BJ (cell line): ENCODE measurements at regions not wholly inside any gene's neighbourhood (a gene's known extent, or its start where the extent isn't known, plus 50 kb on each side); places are given as distances from the start of the nearest gene placed in this dataset.
"Not testable (repeated sequence)": the region's sequence is repeated elsewhere in the genome, so short reads cannot be mapped to it uniquely, and the experiment has no call there.

Source experiments
- CTCF ChIA-PET: fragments of 350-600 bp; formaldehyde crosslinking; extraction: SDS; loops from one replicate; lab custom pipeline; 2021; ENCODE audit warnings: antibody characterized with exemption, inconsistent platforms; lab: Yijun Ruan, JAX
- POLR2A ChIA-PET: fragments of 300-600 bp; sonication (Branson Sonifier 250); formaldehyde crosslinking; extraction: SDS; loops from one replicate; lab custom pipeline; 2021; ENCODE audit warnings: antibody characterized with exemption; lab: Charles Lee
- DNase-seq: peaks from one replicate; pipeline ENCODE4 v3.0.0-alpha.2; 2011; ENCODE audit warnings: low read depth
- H3K27me3 ChIP-seq: 2 replicates; pipeline ENCODE4 v1.6.0; 2011; ENCODE audit warnings: low read length; ENCODE audit not compliant: control insufficient read depth, insufficient read depth
- H3K36me3 ChIP-seq: 2 replicates; pipeline ENCODE4 v1.5.1; 2011; ENCODE audit warnings: low read length; ENCODE audit not compliant: control insufficient read depth, insufficient read depth
- H3K4me3 ChIP-seq: 2 replicates; pipeline ENCODE4 v1.5.1; 2011; ENCODE audit warnings: low read depth, mild to moderate bottlenecking, control low read depth, low read length
- CTCF ChIP-seq: IDR thresholded peaks from 2 replicates; pipeline ENCODE4 v1.5.1; 2011; ENCODE audit warnings: low read depth, mild to moderate bottlenecking, control low read depth, inconsistent platforms, low read length, moderate library complexity; ENCODE audit not compliant: insufficient read depth

GRCh38 chr14:36423430-36423829, 96.6 kb downstream of the NKX2-1 start:
- no peaks in the 10 kb centered on the region for H3K36me3 ChIP-seq
- CTCF ChIA-PET: no interaction called here
- H3K4me3 ChIP-seq: no peak overlapping the region
- no peaks in the 10 kb centered on the region for H3K27me3 ChIP-seq
- DNase-seq: no peak
- POLR2A ChIA-PET: no interaction called here
- TF ChIP-seq CTCF: no peak

GRCh38 chr14:36420149-36420687, 99.8 kb upstream of the MBIP start:
- no peak overlapping the region for H3K4me3 ChIP-seq
- ChIA-PET POLR2A (no interaction called here), CTCF (no interaction called here)
- H3K27me3 ChIP-seq: no peaks in the 10 kb centered on the region
- no peak for TF ChIP-seq CTCF
- H3K36me3 ChIP-seq: no peaks in the 10 kb centered on the region
- DNase-seq: no peak

- no peak overlapping the region for H3K4me3 ChIP-seq
- ChIA-PET CTCF (no interaction called here), POLR2A (no interaction called here)
- no peak for TF ChIP-seq CTCF
- no peak for DNase-seq
- H3K27me3 ChIP-seq: no peaks in the 10 kb centered on the region
- H3K36me3 ChIP-seq: no peaks in the 10 kb centered on the region
Measured at GRCh38 chr14:36418937-36419336, 98.5 kb upstream of the MBIP start.

GRCh38 chr14:36411951-36412350, 91.5 kb upstream of the MBIP start:
- DNase-seq, CTCF ChIA-PET, POLR2A ChIA-PET, H3K27me3 ChIP-seq, H3K36me3 ChIP-seq, H3K4me3 ChIP-seq: not testable (repeated sequence)

GRCh38 chr14:36408388-36408787, 88.0 kb upstream of the MBIP start:
- CTCF ChIA-PET: no interaction called here
- DNase-seq: no peak
- POLR2A ChIA-PET: no interaction called here

More at GRCh38 chr14:36408388-36408787, 88.0 kb upstream of the MBIP start:
- no peaks in the 10 kb centered on the region for H3K36me3 ChIP-seq
- H3K27me3 ChIP-seq: no peaks in the 10 kb centered on the region
- no peak for TF ChIP-seq CTCF
- no peak overlapping the region for H3K4me3 ChIP-seq
